CD4-positive, CD25-positive, alpha-beta regulatory T cell (primary cell): ENCODE measurements at regions not wholly inside any gene's neighbourhood (a gene's known extent, or its start where the extent isn't known, plus 50 kb on each side); places are given as distances from the start of the nearest gene placed in this dataset.
"Not testable (repeated sequence)": the region's sequence is repeated elsewhere in the genome, so short reads cannot be mapped to it uniquely, and the experiment has no call there.

ENCODE experiments used
- ATAC-seq, 2 donors: fragments of 150-1000 bp; cut with Tn5 transposase; one replicate each; pipeline ENCODE4 v1.10.0; 2021; ENCODE audit warnings: low read depth in 2 of 2, moderate number of reproducible peaks in 2 of 2, moderate library complexity in 1 of 2
- DNase-seq, 3 donors: peaks; one replicate each; pipeline versions ENCODE4 v3.0.0 to v3.0.0-alpha.2; 2012 to 2022; ENCODE audit warnings: mixed read lengths in 1 of 3
- H3K27ac ChIP-seq: one replicate; pipeline ENCODE4 v1.7.0; 2013; ENCODE audit warnings: mild to moderate bottlenecking, low read length; ENCODE audit not compliant: insufficient read depth, poor library complexity, severe bottlenecking
- H3K27me3 ChIP-seq: one replicate; pipeline ENCODE4 v1.7.0; 2013; ENCODE audit warnings: low read length; ENCODE audit not compliant: control insufficient read depth, insufficient read depth
- H3K36me3 ChIP-seq: one replicate; pipeline ENCODE4 v1.7.0; 2013; ENCODE audit warnings: mild to moderate bottlenecking, low read length, moderate library complexity; ENCODE audit not compliant: control insufficient read depth, insufficient read depth
- H3K4me1 ChIP-seq: 2 replicates; pipeline ENCODE4 v1.7.0; 2013; ENCODE audit warnings: mild to moderate bottlenecking, low read length; ENCODE audit not compliant: insufficient read depth, control insufficient read depth, poor library complexity, severe bottlenecking
- H3K4me3 ChIP-seq: one replicate; pipeline ENCODE4 v1.7.0; 2013; ENCODE audit warnings: low read depth, mild to moderate bottlenecking, low read length, moderate library complexity
- H3K9me3 ChIP-seq, 2 experiments: 1 replicate in 1 of 2; 2 replicates in 1 of 2; pipeline ENCODE4 v1.7.0; 2013; ENCODE audit warnings: low read length in 2 of 2, mild to moderate bottlenecking in 1 of 2, moderate library complexity in 1 of 2; ENCODE audit not compliant: control insufficient read depth in 2 of 2
- H3K27ac Mint-ChIP-seq, 3 donors: one replicate each; pipeline ENCODE4 v1.8.0; 2020 to 2022; ENCODE audit warnings: mild to moderate bottlenecking in 3 of 3, mixed read lengths in 3 of 3, moderate library complexity in 2 of 3
- H3K27me3 Mint-ChIP-seq: one replicate; pipeline ENCODE4 v1.8.0; 2022; ENCODE audit warnings: mild to moderate bottlenecking, mixed read lengths
- H3K36me3 Mint-ChIP-seq: one replicate; pipeline ENCODE4 v1.8.0; 2020; ENCODE audit warnings: mixed read lengths
- H3K4me1 Mint-ChIP-seq, 4 donors: one replicate each; pipeline ENCODE4 v1.8.0; 2020 to 2022; ENCODE audit warnings: mixed read lengths in 4 of 4, mild to moderate bottlenecking in 1 of 4
- H3K4me3 Mint-ChIP-seq, 4 donors: one replicate each; pipeline ENCODE4 v1.8.0; 2020 to 2022; ENCODE audit warnings: mild to moderate bottlenecking in 4 of 4, mixed read lengths in 4 of 4, moderate library complexity in 3 of 4
- H3K9me3 Mint-ChIP-seq, 7 donors: one replicate each; pipeline ENCODE4 v1.8.0; 2020 to 2022; ENCODE audit warnings: mixed read lengths in 7 of 7, mild to moderate bottlenecking in 3 of 7, moderate library complexity in 2 of 7

DNA sequence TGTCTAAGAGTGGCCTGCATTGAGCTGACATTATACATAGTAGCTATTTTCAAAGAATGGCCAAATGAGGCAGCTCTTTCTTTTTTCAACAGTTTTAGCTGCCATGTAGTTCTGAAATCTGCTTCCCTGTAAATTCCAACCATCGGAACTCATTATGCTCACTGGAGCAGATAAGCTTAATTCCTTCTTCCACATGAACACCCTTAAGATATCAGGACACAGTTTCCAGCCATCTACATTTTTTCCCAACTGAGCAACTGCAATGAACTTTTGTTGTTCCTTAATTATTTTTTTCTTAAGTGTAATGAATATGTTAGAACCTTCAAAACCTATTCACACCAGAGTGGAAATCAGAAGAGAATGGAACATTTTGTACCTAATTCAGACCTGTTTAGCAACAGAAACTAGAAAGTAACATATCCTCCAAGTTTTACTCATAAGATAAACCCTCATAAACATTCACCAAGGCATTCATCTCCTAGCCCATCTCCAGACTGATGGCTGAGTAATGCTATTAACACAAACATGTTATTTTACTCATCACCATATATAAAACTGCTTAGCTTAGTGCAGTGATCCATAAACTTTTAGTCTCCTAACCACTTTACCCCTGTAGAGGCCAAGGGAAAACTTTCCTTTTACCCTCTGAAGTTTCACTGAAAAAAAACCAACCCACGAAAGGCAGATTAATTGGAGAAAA is 296.1 kb upstream of the SYT1 start:
- Histone ChIP-seq H3K4me3 (no peak overlapping the region), H3K4me1 (no peaks in the 10 kb centered on the region), H3K36me3 (no peaks in the 10 kb centered on the region), H3K9me3 (no peaks in the 10 kb centered on the region), H3K27me3 (no peaks in the 10 kb centered on the region), H3K27ac (no peak overlapping the region)
- peaks cover 2 to 13% (median 6%) of the 10 kb centered on the region in 7 donors for H3K9me3 Mint-ChIP-seq
- H3K27me3 Mint-ChIP-seq, result no peaks in the 10 kb centered on the region
- no peaks in the 10 kb centered on the region for H3K36me3 Mint-ChIP-seq
- H3K4me3 Mint-ChIP-seq, result no peak overlapping the region
- H3K4me1 Mint-ChIP-seq, result peaks cover 0 to 5% (median 0%) of the 10 kb centered on the region in 4 donors
- DNase-seq, result no peak
- ATAC-seq, result no peak
- no peak overlapping the region for H3K27ac Mint-ChIP-seq

DNA sequence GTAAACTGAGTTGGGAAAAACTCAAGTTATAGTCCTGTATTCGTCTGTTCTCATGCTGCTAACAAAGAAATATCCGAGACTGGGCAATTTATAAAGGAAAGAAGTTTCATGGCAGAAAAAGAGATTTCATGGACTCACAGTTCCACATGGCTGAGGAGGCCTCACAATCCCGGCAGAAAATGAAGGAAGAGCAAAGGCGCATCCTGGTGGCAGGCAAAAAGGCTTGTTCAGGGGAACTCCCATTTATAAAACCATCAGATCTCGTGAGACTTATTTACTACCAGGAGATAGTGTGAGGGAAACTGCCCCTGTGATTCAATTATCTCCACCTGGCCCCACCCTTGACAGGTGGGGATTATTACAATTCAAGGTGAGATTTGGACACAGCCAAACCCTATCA is 292.6 kb upstream of the SYT1 start:
- H3K36me3 Mint-ChIP-seq, result no peaks in the 10 kb centered on the region
- no peak overlapping the region for H3K4me3 ChIP-seq
- H3K27ac Mint-ChIP-seq, result no peak overlapping the region
- no peaks in the 10 kb centered on the region for H3K27me3 ChIP-seq
- peaks cover 0 to 5% (median 0%) of the 10 kb centered on the region in 4 donors for H3K4me1 Mint-ChIP-seq
- H3K4me3 Mint-ChIP-seq, result no peak overlapping the region
- no peaks in the 10 kb centered on the region for H3K4me1 ChIP-seq
- H3K9me3 Mint-ChIP-seq, result peaks cover 2 to 21% (median 10%) of the 10 kb centered on the region in 7 donors
- no peaks in the 10 kb centered on the region for H3K9me3 ChIP-seq
- ATAC-seq (no peak), DNase-seq (no peak)
- no peaks in the 10 kb centered on the region for H3K27me3 Mint-ChIP-seq
- H3K36me3 ChIP-seq, result no peaks in the 10 kb centered on the region
- H3K27ac ChIP-seq, result no peak overlapping the region

DNA sequence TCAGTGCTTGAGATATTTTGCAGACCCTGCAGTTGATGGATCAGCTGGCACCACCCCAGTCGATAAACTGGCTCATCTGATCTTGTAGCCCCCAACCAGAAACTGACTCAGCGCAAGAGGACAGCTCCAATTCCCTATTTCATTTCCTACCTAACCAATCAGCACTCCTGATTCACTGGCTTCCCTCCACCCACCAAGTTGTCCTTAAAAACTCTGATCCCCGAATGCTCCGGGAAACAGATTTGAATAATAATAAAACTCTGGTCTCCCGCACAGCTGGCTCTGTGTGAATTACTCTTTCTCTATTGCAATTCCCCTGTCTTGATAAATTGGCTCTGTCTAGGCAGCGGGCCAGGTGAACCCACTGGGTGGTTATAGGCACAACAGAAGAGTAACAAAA is 289.4 kb upstream of the SYT1 start:
- H3K9me3 ChIP-seq, H3K4me1 ChIP-seq, H3K27ac ChIP-seq, ATAC-seq, H3K27ac Mint-ChIP-seq, H3K36me3 Mint-ChIP-seq, DNase-seq, H3K27me3 ChIP-seq, H3K36me3 ChIP-seq, H3K4me3 Mint-ChIP-seq, H3K27me3 Mint-ChIP-seq, H3K4me1 Mint-ChIP-seq, H3K4me3 ChIP-seq: not testable (repeated sequence)
- H3K9me3 Mint-ChIP-seq, result peaks cover 3 to 23% (median 12%) of the 10 kb centered on the region in 7 donors

DNA sequence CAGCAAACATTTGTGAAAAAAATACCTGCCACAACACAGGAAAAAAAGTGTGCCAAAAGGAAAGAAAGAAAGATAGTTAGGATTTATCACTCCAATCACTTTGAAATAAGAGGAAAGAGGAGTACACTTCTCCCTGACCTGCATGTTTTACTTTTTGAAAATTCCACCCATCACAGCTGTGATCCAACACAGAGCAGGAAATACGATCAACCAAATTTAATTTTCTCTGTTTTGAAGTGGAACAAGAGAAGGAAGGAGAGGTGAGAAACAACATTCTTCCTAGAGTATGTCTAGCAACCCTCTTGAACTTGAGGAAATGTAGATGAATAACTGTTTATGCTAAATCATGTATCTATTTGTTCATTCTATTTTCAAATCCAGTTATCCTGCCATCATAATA is 284.7 kb upstream of the SYT1 start:
- ATAC-seq (no peak), DNase-seq (no peak)
- H3K27ac ChIP-seq, result no peak overlapping the region
- H3K27ac Mint-ChIP-seq, result no peak overlapping the region
- H3K4me3 ChIP-seq, result no peak overlapping the region
- peaks cover 4 to 17% (median 10%) of the 10 kb centered on the region in 7 donors for H3K9me3 Mint-ChIP-seq
- no peaks in the 10 kb centered on the region for H3K4me1 ChIP-seq
- no peaks in the 10 kb centered on the region for H3K36me3 ChIP-seq
- no peaks in the 10 kb centered on the region for H3K36me3 Mint-ChIP-seq
- H3K9me3 ChIP-seq, result peaks cover 0 to 4% of the 10 kb centered on the region in 2 experiments
- H3K27me3 ChIP-seq, result no peaks in the 10 kb centered on the region
- H3K4me3 Mint-ChIP-seq, result no peak overlapping the region
- no peaks in the 10 kb centered on the region for H3K4me1 Mint-ChIP-seq
- no peaks in the 10 kb centered on the region for H3K27me3 Mint-ChIP-seq

DNA sequence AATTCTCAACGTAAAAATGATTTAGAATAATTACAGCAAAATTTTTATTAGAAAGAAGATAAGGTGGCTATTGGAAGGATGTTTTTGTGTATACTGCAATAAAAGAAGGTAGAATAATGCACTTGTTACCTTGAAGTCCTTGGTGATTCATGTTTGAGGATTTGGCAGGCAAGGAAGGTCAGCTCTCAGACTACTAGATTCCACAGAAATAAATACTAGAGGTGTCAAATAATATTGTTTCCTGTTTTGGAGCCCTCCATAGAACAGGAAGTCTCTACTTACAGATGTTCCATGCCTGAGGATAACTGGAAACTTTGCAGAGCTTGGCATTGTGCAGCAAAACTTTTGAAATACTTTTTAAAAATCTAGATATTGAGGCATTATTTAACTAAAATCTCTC is 284.3 kb upstream of the SYT1 start:
- H3K36me3 ChIP-seq, result no peaks in the 10 kb centered on the region
- no peaks in the 10 kb centered on the region for H3K4me1 ChIP-seq
- no peak for ATAC-seq
- Mint-ChIP-seq H3K27ac (no peak overlapping the region), H3K27me3 (no peaks in the 10 kb centered on the region), H3K9me3 (peaks cover 4 to 17% (median 10%) of the 10 kb centered on the region in 7 donors), H3K4me3 (no peak overlapping the region), H3K36me3 (no peaks in the 10 kb centered on the region), H3K4me1 (no peaks in the 10 kb centered on the region)
- peaks cover 0 to 4% of the 10 kb centered on the region in 2 experiments for H3K9me3 ChIP-seq
- no peaks in the 10 kb centered on the region for H3K27me3 ChIP-seq
- no peak overlapping the region for H3K4me3 ChIP-seq
- no peak overlapping the region for H3K27ac ChIP-seq
- DNase-seq, result no peak

DNA sequence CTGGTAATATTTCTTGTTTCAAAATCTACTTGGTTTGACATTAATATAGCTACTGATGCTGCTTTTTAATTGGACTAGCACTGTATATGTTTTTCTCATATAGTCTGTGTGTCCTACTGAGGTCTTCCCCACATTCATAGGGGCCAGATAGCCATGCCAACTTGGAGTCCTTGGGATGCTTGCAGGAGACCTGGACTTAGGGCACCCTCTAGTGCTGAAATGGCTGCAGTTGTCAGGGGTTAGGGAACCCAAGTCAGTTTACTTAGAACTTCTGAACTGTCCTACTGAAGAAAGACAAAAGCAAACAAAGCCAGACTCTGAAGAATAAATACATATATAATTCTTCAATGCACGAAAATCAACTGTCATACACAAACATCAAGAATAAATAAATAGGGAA is 279.9 kb upstream of the SYT1 start:
- H3K27me3 ChIP-seq, result no peaks in the 10 kb centered on the region
- H3K9me3 ChIP-seq, result peaks cover 8% of the 10 kb centered on the region in 2 experiments
- no peak overlapping the region for H3K4me3 ChIP-seq
- no peak for ATAC-seq
- H3K9me3 Mint-ChIP-seq, result peaks cover 0 to 26% (median 12%) of the 10 kb centered on the region in 7 donors
- H3K36me3 Mint-ChIP-seq, result no peaks in the 10 kb centered on the region
- H3K4me1 Mint-ChIP-seq, result no peaks in the 10 kb centered on the region
- H3K27me3 Mint-ChIP-seq, result no peaks in the 10 kb centered on the region
- no peaks in the 10 kb centered on the region for H3K36me3 ChIP-seq
- no peak for DNase-seq
- no peaks in the 10 kb centered on the region for H3K4me1 ChIP-seq
- no peak overlapping the region for H3K4me3 Mint-ChIP-seq
- no peak overlapping the region for H3K27ac ChIP-seq
- H3K27ac Mint-ChIP-seq, result no peak overlapping the region

DNA sequence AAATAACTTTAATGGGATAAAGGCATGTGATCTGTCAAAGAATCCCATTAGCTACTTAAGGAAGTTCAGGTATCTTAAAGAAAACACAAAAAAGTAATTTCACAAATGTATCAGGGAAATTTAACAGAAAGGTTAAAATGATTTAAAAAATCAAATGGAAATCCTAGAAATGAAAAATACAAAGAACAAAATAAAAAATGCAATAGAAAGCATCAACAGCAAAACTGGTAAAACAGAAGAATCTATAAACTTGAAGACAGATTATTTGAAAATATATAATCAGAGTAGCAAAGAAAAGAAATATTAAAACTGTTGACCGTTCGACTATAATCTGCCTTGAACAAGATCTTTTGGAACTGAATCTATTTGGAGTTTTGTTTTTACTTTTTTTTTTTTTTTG is 279.4 kb upstream of the SYT1 start:
- no peak overlapping the region for H3K4me3 Mint-ChIP-seq
- H3K27ac Mint-ChIP-seq, result no peak overlapping the region

DNA sequence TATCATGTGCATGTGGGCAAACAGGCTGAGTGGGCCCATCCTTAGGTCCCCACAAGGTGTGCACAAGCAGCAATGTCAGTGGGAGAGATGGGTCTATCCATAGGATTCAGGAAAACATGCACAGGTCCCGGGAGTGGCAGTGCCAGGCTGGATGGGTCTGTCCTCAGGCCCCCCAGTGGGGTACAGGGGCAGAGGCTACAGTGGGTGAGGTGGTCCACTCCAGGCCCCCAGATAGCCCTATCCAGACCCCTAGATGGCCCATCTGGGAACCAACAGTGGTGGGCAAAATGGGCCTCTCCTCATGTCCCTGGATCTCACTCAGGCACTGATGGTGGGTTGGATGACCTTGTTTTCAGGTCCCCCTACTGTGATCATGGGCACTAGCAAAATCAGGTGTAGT is 277.8 kb upstream of the SYT1 start:
- Histone ChIP-seq H3K4me3 (no peak overlapping the region), H3K27me3 (no peaks in the 10 kb centered on the region)
- H3K27me3 Mint-ChIP-seq, result no peaks in the 10 kb centered on the region

More for the DNA sequence above, 279.4 kb upstream of the SYT1 start:
- H3K27me3 ChIP-seq, result no peaks in the 10 kb centered on the region
- no peak for ATAC-seq
- peaks cover 8% of the 10 kb centered on the region in 2 experiments for H3K9me3 ChIP-seq
- H3K27ac ChIP-seq, result no peak overlapping the region
- Mint-ChIP-seq H3K36me3 (no peaks in the 10 kb centered on the region), H3K4me1 (no peaks in the 10 kb centered on the region), H3K9me3 (peaks cover 0 to 21% (median 12%) of the 10 kb centered on the region in 7 donors), H3K27me3 (no peaks in the 10 kb centered on the region)
- DNase-seq, result no peak
- no peaks in the 10 kb centered on the region for H3K36me3 ChIP-seq
- no peak overlapping the region for H3K4me3 ChIP-seq
- no peaks in the 10 kb centered on the region for H3K4me1 ChIP-seq

More for the DNA sequence above, 277.8 kb upstream of the SYT1 start:
- H3K4me1 Mint-ChIP-seq, result no peaks in the 10 kb centered on the region
- peaks cover 0 to 20% (median 10%) of the 10 kb centered on the region in 7 donors for H3K9me3 Mint-ChIP-seq
- DNase-seq (no peak), ATAC-seq (no peak)
- Histone ChIP-seq H3K9me3 (peaks cover 8% of the 10 kb centered on the region in 2 experiments), H3K36me3 (no peaks in the 10 kb centered on the region), H3K27ac (no peak overlapping the region), H3K4me1 (no peaks in the 10 kb centered on the region)
- no peak overlapping the region for H3K27ac Mint-ChIP-seq
- no peak overlapping the region for H3K4me3 Mint-ChIP-seq
- H3K36me3 Mint-ChIP-seq, result no peaks in the 10 kb centered on the region
